ENCODE measurements at regions not wholly inside any gene's neighbourhood (a gene's known extent, or its start where the extent isn't known, plus 50 kb on each side); places are given as distances from the start of the nearest gene placed in this dataset.
"Not testable (repeated sequence)": the region's sequence is repeated elsewhere in the genome, so short reads cannot be mapped to it uniquely, and the experiment has no call there.

GRCh38 chr16:86737083-86737482 is 158.7 kb downstream of the FOXL1 start:
- in situ Hi-C loops (cut with MboI; ENCODE audit: low sequenced_read_pairs), result no loop called here

DNA sequence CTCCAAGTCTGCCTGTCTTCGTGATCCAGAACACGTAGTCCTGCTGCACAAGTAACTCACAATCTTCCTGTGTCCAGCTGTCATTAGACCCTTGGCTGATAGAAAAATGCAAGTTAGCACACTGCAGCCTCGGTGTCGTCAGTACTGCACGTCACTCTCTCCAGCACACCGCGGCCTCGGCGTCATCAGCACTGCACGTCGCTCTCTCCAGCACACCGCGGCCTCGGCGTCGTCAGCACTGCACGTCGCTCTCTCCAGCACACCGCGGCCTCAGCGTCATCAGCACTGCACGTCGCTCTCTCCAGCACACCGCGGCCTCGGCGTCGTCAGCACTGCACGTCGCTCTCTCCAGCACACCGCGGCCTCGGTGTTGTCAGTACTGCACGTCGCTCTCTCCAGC is 160.0 kb downstream of the FOXL1 start:
- in situ Hi-C loops (cut with MboI; ENCODE audit: low sequenced_read_pairs), result not testable (repeated sequence)

DNA sequence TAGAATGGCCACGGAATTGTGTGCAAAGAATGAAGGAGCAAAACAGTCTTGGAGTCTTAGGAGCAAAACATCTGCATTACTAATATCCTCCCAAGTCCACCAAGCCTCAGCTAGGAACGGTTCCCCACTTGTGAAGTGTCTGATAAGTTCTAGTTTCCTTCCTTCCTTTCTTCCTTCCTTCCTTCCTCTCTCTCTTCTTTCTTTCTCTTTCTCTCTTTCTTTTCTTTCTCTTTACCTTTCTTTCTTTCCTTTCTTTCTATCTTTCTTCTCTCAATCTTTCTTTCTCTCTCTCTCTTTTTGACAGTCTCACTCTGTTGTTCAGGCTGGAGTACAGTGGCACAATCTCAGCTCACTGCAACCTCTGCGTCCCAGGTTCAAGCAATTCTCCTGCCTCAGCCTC is 160.8 kb downstream of the FOXL1 start:
- in situ Hi-C loops (cut with MboI; ENCODE audit: low sequenced_read_pairs), result no loop called here

- in situ Hi-C loops (cut with MboI; ENCODE audit: low sequenced_read_pairs), result no loop called here
Observed at GRCh38 chr16:86739808-86740207, 161.5 kb downstream of the FOXL1 start.

DNA sequence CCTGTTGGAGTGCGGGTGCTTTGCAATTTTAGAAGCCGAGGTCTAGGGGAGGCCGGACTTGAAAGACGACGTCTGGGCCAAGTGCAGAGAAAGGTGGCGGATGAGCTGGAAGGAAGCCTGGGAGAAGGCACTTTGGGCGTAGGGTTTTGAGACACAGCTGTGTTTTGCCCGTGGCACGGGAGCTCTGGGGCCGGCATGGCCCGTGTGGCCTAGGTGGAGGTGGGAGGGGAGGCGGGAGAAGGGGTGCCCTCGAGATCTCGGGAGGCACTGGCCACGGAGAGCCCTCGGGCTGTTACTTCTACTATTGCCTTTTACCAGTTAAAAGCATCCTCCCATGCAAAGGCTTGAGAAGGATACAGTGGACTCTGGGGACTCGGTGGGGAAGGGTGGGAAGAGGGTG is 161.9 kb downstream of the FOXL1 start:
- in situ Hi-C loops (cut with MboI; ENCODE audit: low sequenced_read_pairs), result no loop called here

DNA sequence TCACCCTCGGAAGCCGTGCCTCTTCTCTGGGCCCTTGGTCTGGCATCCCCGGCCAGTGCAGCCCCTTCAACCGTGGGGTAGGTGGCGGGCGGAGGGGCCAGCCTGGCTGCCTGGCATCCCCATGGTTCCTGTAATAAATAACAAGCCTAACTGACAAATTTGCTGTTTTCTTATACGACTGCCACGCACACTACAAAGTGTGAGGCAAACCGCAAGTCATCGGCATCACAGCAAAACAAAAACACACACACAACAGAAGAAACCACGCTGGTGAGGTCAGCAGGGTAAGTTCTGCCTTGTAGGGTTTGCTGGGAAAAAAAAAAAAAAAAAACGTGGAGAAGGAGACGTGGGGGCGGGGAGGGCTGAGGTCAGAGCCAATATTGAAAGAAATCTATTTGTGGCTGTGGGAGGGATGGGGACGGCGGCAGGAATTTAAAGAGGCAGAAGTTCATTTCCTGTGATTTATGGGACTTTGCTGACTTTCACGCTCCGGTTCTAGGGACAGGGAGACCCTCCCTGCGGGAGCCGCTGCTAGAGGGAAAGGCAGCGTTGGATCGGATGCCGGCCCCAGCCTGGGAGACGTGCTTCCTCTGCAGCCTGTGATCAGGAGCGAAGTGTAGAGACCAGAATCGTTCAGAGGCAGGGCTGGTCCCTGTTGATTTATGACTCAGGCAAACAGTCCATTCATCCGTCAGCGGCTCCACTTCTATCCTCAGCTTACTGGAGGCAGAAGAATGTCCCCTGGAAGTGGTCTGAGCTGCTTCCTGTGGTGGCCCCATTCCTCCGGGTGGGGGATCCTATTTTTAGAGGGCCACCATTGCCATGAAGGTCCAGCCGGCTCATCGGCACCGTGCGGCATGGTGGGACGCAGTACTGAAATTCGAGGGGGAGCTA is 162.8 kb downstream of the FOXL1 start:
- in situ Hi-C loops (cut with MboI; ENCODE audit: low sequenced_read_pairs), result no loop called here

DNA sequence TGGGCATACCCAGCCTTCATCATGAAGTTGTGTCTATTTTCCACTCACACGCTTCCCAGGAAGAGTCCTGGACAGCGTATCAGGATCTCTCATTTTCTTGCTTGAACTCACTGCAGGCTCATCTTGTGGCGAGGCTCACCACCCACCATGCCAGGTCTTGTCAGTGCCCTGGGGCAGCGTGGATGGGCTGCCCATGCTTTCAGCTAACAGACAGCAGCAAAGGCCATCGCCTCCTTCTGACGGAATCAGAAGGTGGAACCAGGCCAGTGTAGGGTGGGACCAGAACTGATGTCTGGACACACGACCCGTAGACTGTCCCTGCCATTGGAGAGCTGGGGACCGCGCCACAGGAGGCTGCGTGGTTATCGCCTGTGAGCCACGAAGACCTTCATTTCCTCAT is 169.4 kb downstream of the FOXL1 start:
- in situ Hi-C loops (cut with MboI; ENCODE audit: low sequenced_read_pairs), result no loop called here

DNA sequence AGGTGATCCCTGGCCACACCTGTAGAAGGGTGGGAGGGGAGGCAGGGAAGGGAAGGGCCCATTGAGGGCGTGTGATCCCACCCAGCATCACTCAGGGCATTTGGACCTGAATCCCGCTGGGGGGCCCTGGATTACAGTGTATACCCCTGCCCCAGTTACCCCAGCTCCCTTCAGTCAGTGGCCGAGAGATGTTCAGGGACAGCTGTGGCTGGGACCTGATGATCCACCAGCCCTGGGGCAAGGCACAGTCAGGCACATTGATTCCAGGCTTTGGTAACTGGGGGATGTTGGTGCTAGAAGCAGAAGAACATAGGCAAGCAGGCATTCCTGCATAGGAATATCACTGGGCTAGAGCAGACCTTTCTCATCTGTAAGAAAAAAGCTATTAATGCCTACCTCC is 170.3 kb downstream of the FOXL1 start:
- in situ Hi-C loops (cut with MboI; ENCODE audit: low sequenced_read_pairs), result no loop called here

DNA sequence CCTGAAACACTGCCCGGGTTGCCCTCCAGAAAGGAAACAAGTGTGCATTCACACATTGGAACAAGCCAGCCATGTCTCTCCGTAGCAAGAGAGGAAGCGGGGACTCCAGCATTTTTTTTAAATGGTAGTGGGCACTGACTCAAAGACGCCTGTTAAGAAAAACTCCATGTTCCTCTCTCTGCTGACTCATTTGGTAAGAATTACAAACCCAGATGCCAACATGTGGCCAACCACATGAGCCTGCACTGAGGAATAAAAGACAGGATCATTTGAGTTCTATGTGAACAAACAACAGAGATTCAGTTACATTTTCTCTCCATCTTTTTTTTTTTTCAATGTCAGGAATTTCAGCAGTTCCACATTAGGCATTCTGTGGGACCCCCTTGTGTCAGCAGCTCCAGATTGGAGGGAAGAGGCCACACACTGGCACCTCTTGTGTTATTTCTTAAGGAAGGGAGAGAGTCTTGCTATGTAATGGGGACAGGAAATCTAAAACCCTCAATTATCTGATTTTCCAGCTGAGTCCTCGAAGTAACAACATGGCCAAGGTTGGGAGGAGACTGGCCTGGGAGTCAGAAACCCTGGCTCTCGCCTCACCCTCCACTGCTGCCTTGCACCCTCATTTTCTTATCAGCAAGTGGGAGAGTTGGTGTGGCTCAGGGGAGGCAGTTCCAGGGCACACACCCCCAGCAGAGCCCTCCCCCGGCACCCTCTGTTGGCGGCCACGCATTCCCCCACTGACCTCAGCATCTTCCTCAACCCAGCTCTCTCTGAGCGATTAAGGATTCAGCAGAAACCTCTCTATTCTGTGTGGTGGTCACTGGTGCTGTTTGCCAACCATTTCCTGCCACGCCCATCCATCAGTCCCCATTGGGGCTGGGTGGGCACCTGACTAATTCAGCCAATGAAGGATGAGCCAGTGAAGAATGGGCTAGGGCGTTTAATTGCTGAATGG is 173.0 kb downstream of the FOXL1 start:
- in situ Hi-C loops (cut with MboI; ENCODE audit: low sequenced_read_pairs), result no loop called here

GRCh38 chr16:86752582-86753175 is 174.3 kb downstream of the FOXL1 start:
- in situ Hi-C loops (cut with MboI; ENCODE audit: low sequenced_read_pairs), result no loop called here

GRCh38 chr16:86753399-86753798 is 175.1 kb downstream of the FOXL1 start:
- in situ Hi-C loops (cut with MboI; ENCODE audit: low sequenced_read_pairs), result no loop called here

- in situ Hi-C loops (cut with MboI; ENCODE audit: low sequenced_read_pairs), result no loop called here
Observed at GRCh38 chr16:86755571-86756006, 177.2 kb downstream of the FOXL1 start.

DNA sequence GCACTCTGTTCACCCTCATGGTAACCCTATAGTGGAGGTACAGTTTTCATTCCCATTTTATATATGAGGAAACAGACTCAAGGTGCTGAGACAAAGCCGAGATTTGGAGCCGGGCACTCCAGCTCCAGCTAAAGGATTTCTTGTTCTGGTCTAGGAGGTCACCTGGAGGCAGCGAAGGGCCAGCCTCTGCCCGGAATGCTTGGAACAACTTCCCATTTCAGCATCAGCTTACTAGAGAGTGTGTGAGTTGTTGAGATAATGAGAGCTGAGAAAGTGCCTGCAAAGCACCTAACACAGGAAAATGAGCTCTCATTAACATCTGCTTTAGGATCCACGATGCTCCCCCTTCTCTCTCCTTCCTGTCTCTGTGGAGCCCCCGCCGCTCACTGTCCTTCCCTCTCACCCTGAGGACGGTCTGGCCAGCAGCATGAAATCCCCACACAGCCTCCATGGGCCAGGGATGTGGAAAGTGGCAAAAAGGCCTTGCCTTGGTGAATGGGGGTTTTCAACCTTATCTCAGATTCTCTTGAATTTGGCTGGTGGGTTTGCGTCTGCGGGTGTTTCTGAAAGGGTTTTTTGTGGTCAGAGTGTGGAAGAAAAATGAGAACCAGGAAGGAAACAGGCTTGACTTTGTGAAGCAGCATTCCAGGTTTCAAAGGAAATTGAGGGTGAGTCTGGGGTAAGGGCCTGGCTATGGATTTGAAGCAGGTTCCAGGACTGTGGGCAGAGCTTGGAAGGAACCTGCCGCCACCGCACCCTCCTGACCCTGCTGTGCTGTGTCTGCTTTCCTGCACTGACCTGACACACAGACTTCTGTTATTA is 178.7 kb downstream of the FOXL1 start:
- in situ Hi-C loops (cut with MboI; ENCODE audit: low sequenced_read_pairs), result no loop called here

DNA sequence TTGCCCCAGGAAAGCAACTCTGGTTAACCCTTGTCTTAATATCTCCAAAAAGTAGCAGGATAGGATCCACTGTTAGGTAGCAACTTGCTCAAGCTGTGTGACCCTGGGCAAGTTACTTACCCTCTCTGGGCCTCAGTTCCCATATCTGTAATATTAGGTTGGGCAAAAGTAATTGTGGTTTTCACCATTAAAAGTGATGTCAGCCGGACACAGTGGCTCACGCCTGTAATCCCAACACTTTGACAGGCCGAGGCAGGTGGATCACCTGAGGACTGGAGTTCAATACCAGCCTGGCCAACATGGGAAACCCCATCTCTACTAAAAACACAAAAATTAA is 179.3 kb downstream of the FOXL1 start:
- in situ Hi-C loops (cut with MboI; ENCODE audit: low sequenced_read_pairs), result no loop called here

- in situ Hi-C loops (cut with MboI; ENCODE audit: low sequenced_read_pairs), result no loop called here
Observed at GRCh38 chr16:86758932-86759331, 180.6 kb downstream of the FOXL1 start.

- in situ Hi-C loops (cut with MboI; ENCODE audit: low sequenced_read_pairs), result no loop called here
Observed at GRCh38 chr16:86761111-86762031, 183.0 kb downstream of the FOXL1 start.

DNA sequence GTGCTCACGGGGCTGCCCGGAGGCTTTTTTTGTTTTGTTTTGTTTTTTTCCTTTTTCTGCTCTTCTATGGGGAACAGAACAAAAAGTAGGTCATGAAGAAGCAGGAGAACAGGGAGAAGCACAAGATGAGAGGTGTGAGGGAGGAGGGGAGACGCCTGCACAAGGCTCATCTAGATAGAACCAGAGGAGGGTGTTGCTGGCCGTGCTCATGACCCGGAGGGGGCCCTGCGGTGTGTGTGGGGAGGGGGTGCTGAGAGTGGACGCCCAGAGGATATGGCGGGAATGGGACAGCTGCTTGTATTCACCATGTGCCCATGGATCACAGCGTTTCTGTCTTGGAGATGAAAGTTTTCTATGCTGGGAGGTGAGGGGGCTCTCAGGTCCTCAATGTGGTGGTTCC is 183.7 kb downstream of the FOXL1 start:
- in situ Hi-C loops (cut with MboI; ENCODE audit: low sequenced_read_pairs), result no loop called here

GRCh38 chr16:86763819-86764218 is 185.5 kb downstream of the FOXL1 start:
- in situ Hi-C loops (cut with MboI; ENCODE audit: low sequenced_read_pairs), result no loop called here

GRCh38 chr16:86764551-86764950 is 186.2 kb downstream of the FOXL1 start:
- in situ Hi-C loops (cut with MboI; ENCODE audit: low sequenced_read_pairs), result no loop called here
